GM12874 (cell line): ENCODE measurements at regions not wholly inside any gene's neighbourhood (a gene's known extent, or its start where the extent isn't known, plus 50 kb on each side); places are given as distances from the start of the nearest gene placed in this dataset.

Experiments
- CTCF ChIP-seq: IDR thresholded peaks from 2 replicates; pipeline ENCODE4 v1.5.1; 2011; ENCODE audit warnings: low read depth, mild to moderate bottlenecking, control low read depth, low read length, moderate library complexity; ENCODE audit not compliant: insufficient read depth

- peak; percentile 18; the same call in 1 of the 2 replicates for TF ChIP-seq CTCF
These were observed 593.1 kb downstream of the PKHD1 start for GRCh38 chr6:51494342-51494741.

GRCh38 chr6:51495096-51495495 lies 592.3 kb downstream of the PKHD1 start:
- TF ChIP-seq CTCF = no peak

- TF ChIP-seq CTCF = no peak
These were observed 591.6 kb downstream of the PKHD1 start for GRCh38 chr6:51495610-51496396.

GRCh38 chr6:51502996-51503395 lies 584.4 kb downstream of the PKHD1 start:
- TF ChIP-seq CTCF = no peak

GRCh38 chr6:51505434-51505833 lies 582.0 kb downstream of the PKHD1 start:
- TF ChIP-seq CTCF = no peak

GRCh38 chr6:51509597-51509996 lies 577.8 kb downstream of the PKHD1 start:
- TF ChIP-seq CTCF = no peak

- no peak for TF ChIP-seq CTCF
These were observed 576.3 kb downstream of the PKHD1 start for GRCh38 chr6:51511081-51511480.
